K562 (cell line): ENCODE measurements at regions not wholly inside any gene's neighbourhood (a gene's known extent, or its start where the extent isn't known, plus 50 kb on each side); places are given as distances from the start of the nearest gene placed in this dataset.

Experiments used
- ATAC-seq: fragments of 200-7000 bp; cut with Tn5 transposase; 3 replicates; pipeline ENCODE4 v1.9.1; 2020; ENCODE audit warnings: moderate library complexity
- BruUV-seq: library from RNA; stranded (reverse); fragments of 400-500 nt; replicated peaks from 2 replicates; lab custom pipeline; 2021; lab: Mats Ljungman, UMichigan
- CTCF ChIA-PET: fragments of 300-600 bp; formaldehyde crosslinking; extraction: SDS; loops from one replicate; lab custom pipeline; 2021; ENCODE audit warnings: low intra/inter-chr PET ratio; lab: Yijun Ruan, JAX
- POLR2A ChIA-PET: fragments of 300-600, 350-650 bp; sonication (Branson Sonifier 250); formaldehyde crosslinking; extraction: SDS; loops from one replicate; lab custom pipeline; 2021; ENCODE audit warnings: antibody characterized with exemption, inconsistent platforms; lab: Yijun Ruan, JAX
- DNase-seq, 4 experiments: peaks; one replicate each; pipeline versions ENCODE4 v3.0.0 to v3.0.0-alpha.2; 2011 to 2018; ENCODE audit warnings: low spot score in 3 of 4, mixed read lengths in 3 of 4; ENCODE audit errors: extremely low read depth in 1 of 4
- FAIRE-seq: peaks from 2 replicates; lab custom pipeline; 2011; peaks lifted over from hg19 to GRCh38; lab: Jason Lieb, UNC
- H2AFZ ChIP-seq: 2 replicates; pipeline ENCODE4 v1.6.0; 2011; ENCODE audit warnings: low read depth, low read length, control low read depth, inconsistent platforms
- H3K27ac ChIP-seq: fragments of 200-600 bp; 3 replicates; pipeline ENCODE4 v1.8.0; 2011; ENCODE audit warnings: low read depth, mild to moderate bottlenecking, control low read depth, inconsistent platforms, low read length, moderate library complexity, mixed read lengths; ENCODE audit errors: extremely low read depth
- H3K27me3 ChIP-seq, 2 experiments: fragments of 300-600 bp in 1 of 2; 2 replicates in 1 of 2; 3 replicates in 1 of 2; pipeline versions ENCODE4 v1.6.0 to v1.8.0; 2011; ENCODE audit warnings: inconsistent platforms in 2 of 2, low read length in 2 of 2, mild to moderate bottlenecking in 1 of 2, mixed read lengths in 1 of 2, moderate library complexity in 1 of 2; ENCODE audit not compliant: control insufficient read depth in 2 of 2, insufficient read depth in 2 of 2
- H3K36me3 ChIP-seq: fragments of 300-600 bp; 3 replicates; pipeline ENCODE4 v1.8.0; 2011; ENCODE audit warnings: mild to moderate bottlenecking, low read length, inconsistent platforms; ENCODE audit not compliant: control insufficient read depth, insufficient read depth
- H3K4me1 ChIP-seq, 2 experiments: fragments of 200-600 bp in 1 of 2; replicated peaks in 1 of 2; 2 replicates in 1 of 2; 3 replicates in 1 of 2; pipeline versions ENCODE4 v1.5.1 to v1.8.0; 2011; ENCODE audit warnings: inconsistent platforms in 2 of 2, low read length in 2 of 2, mild to moderate bottlenecking in 1 of 2, mixed read lengths in 1 of 2, moderate library complexity in 1 of 2; ENCODE audit not compliant: control insufficient read depth in 2 of 2, insufficient read depth in 2 of 2
- H3K4me2 ChIP-seq: 2 replicates; pipeline ENCODE4 v1.6.1; 2011; ENCODE audit warnings: low read length, control low read depth, inconsistent platforms, mixed read lengths; ENCODE audit not compliant: insufficient read depth
- H3K4me3 ChIP-seq: fragments of 200-600 bp; sonication (generic), shearing (Covaris generic); 2 replicates; pipeline ENCODE4 v1.5.1; 2016; ENCODE audit warnings: control low read depth, inconsistent platforms
- H3K79me2 ChIP-seq: fragments of 200-600 bp; 3 replicates; pipeline ENCODE4 v1.8.0; 2011; ENCODE audit warnings: low read length, inconsistent platforms; ENCODE audit not compliant: control insufficient read depth, insufficient read depth
- H3K9ac ChIP-seq, 2 experiments: 2 replicates each; pipeline versions ENCODE4 v1.6.0 to v1.6.1; 2011; ENCODE audit warnings: low read depth in 2 of 2, low read length in 2 of 2, control low read depth in 1 of 2, inconsistent platforms in 1 of 2, mild to moderate bottlenecking in 1 of 2, mixed read lengths in 1 of 2; ENCODE audit not compliant: insufficient read depth in 1 of 2
- H3K9me1 ChIP-seq: one replicate; pipeline ENCODE4 v1.6.0; 2011; ENCODE audit warnings: inconsistent platforms, mild to moderate bottlenecking, low read length, moderate library complexity; ENCODE audit not compliant: control insufficient read depth, insufficient read depth
- H3K9me3 ChIP-seq: replicated peaks from 2 replicates; pipeline ENCODE4 v1.5.1; 2011; ENCODE audit warnings: low read depth, low read length, inconsistent platforms; ENCODE audit not compliant: control insufficient read depth, insufficient read depth
- H4K20me1 ChIP-seq: replicated peaks from 2 replicates; pipeline ENCODE4 v1.6.1; 2011; ENCODE audit warnings: low read length, inconsistent platforms, mixed read lengths; ENCODE audit not compliant: control insufficient read depth, insufficient read depth
- HSF4 ChIP-seq: fragments of 250-450 bp; sonication (Bioruptor Pico); IDR thresholded peaks from 2 replicates; pipeline ENCODE4 v2.1.2; 2022; ENCODE audit warnings: mild to moderate bottlenecking, moderate library complexity, borderline replicate concordance
- PCBP2 ChIP-seq: fragments of 200-400 bp; formaldehyde crosslinking; IDR thresholded peaks from 2 replicates; pipeline ENCODE4 v1.6.1; 2018; ENCODE audit warnings: low read length, low read depth, mild to moderate bottlenecking, moderate library complexity; ENCODE audit not compliant: poor library complexity, severe bottlenecking
- in situ Hi-C: fragments of 300-500 bp; cut with MboI; formaldehyde crosslinking; loops from 4 replicates; pipeline ENCODE4 v1.15.0; 2018; ENCODE audit warnings: inconsistent platforms, mixed read lengths
- intact Hi-C: fragments of 100-400 bp; cut with micrococcal nuclease; formaldehyde crosslinking; loops from 2 replicates; pipeline ENCODE4 v1.14.2; 2022
- TF ChIP-seq, protein P1 (sequence below): sonication (generic); formaldehyde crosslinking; IDR thresholded peaks from 2 replicates; pipeline ENCODE4 v1.8.0; 2023; ENCODE audit warnings: missing genetic modification reagents, mild to moderate bottlenecking, borderline replicate concordance

DNA sequence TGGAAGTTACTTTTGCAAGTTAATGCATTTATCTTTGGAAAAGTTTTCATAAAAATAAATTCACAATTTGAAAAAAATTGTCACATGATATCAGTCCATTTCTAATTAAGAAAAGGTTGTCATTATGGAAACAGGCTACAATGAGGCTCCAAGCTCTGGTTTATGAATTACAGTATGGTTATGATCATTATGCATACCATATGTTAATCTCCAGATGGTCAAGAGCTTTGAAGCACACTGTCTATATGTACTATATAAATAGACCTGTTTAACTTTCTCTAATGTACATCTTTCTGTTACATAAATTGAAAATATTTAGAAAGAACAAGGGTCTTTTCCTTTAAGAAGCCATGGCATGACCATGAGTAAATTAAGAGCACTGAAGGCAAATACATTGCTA is 2338.8 kb downstream of the PCDH7 start:
- POLR2A ChIA-PET = no interaction called here
- CTCF ChIA-PET = no interaction called here
- Histone ChIP-seq H3K9ac (no peak overlapping the region), H3K79me2 (no peaks in the 10 kb centered on the region), H3K4me2 (no peak overlapping the region), H2AFZ (no peak overlapping the region), H3K27me3 (no peaks in the 10 kb centered on the region), H3K4me1 (no peaks in the 10 kb centered on the region), H3K9me1 (no peaks in the 10 kb centered on the region), H3K9me3 (no peaks in the 10 kb centered on the region), H3K27ac (no peak overlapping the region), H4K20me1 (no peaks in the 10 kb centered on the region), H3K4me3 (no peak overlapping the region), H3K36me3 (no peaks in the 10 kb centered on the region)
- DNase-seq = no peak
- no peak for FAIRE-seq
- in situ Hi-C loops (no loop called here), intact Hi-C loops (no loop called here)
- no peak for ATAC-seq
- TF ChIP-seq, protein P1, sequence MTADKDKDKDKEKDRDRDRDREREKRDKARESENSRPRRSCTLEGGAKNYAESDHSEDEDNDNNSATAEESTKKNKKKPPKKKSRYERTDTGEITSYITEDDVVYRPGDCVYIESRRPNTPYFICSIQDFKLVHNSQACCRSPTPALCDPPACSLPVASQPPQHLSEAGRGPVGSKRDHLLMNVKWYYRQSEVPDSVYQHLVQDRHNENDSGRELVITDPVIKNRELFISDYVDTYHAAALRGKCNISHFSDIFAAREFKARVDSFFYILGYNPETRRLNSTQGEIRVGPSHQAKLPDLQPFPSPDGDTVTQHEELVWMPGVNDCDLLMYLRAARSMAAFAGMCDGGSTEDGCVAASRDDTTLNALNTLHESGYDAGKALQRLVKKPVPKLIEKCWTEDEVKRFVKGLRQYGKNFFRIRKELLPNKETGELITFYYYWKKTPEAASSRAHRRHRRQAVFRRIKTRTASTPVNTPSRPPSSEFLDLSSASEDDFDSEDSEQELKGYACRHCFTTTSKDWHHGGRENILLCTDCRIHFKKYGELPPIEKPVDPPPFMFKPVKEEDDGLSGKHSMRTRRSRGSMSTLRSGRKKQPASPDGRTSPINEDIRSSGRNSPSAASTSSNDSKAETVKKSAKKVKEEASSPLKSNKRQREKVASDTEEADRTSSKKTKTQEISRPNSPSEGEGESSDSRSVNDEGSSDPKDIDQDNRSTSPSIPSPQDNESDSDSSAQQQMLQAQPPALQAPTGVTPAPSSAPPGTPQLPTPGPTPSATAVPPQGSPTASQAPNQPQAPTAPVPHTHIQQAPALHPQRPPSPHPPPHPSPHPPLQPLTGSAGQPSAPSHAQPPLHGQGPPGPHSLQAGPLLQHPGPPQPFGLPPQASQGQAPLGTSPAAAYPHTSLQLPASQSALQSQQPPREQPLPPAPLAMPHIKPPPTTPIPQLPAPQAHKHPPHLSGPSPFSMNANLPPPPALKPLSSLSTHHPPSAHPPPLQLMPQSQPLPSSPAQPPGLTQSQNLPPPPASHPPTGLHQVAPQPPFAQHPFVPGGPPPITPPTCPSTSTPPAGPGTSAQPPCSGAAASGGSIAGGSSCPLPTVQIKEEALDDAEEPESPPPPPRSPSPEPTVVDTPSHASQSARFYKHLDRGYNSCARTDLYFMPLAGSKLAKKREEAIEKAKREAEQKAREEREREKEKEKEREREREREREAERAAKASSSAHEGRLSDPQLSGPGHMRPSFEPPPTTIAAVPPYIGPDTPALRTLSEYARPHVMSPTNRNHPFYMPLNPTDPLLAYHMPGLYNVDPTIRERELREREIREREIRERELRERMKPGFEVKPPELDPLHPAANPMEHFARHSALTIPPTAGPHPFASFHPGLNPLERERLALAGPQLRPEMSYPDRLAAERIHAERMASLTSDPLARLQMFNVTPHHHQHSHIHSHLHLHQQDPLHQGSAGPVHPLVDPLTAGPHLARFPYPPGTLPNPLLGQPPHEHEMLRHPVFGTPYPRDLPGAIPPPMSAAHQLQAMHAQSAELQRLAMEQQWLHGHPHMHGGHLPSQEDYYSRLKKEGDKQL (CRISPR knock-in tag) = no peak
- TF ChIP-seq PCBP2 (no peak), HSF4 (CRISPR knock-in tag) (no peak)
- BruUV-seq = no TSS peak
